Loucy (cell line): ENCODE measurements at regions not wholly inside any gene's neighbourhood (a gene's known extent, or its start where the extent isn't known, plus 50 kb on each side); places are given as distances from the start of the nearest gene placed in this dataset.

Source experiments
- EZH2phosphoT487 ChIP-seq: fragments of 200-600 bp; IDR thresholded peaks from 2 replicates; pipeline ENCODE4 v1.6.1; 2018; ENCODE audit warnings: antibody characterized with exemption, mild to moderate bottlenecking, moderate library complexity, borderline replicate concordance
- TF ChIP-seq, protein P1 (sequence below): fragments of 200-600 bp; sonication (generic); conservative IDR thresholded peaks from 2 replicates; pipeline ENCODE4 v1.5.1; 2014; ENCODE audit warnings: mild to moderate bottlenecking, antibody characterized with exemption, low read length

GRCh38 chr11:116132273-116132978, 628.2 kb upstream of the CADM1 start:
- TF ChIP-seq, protein P1, sequence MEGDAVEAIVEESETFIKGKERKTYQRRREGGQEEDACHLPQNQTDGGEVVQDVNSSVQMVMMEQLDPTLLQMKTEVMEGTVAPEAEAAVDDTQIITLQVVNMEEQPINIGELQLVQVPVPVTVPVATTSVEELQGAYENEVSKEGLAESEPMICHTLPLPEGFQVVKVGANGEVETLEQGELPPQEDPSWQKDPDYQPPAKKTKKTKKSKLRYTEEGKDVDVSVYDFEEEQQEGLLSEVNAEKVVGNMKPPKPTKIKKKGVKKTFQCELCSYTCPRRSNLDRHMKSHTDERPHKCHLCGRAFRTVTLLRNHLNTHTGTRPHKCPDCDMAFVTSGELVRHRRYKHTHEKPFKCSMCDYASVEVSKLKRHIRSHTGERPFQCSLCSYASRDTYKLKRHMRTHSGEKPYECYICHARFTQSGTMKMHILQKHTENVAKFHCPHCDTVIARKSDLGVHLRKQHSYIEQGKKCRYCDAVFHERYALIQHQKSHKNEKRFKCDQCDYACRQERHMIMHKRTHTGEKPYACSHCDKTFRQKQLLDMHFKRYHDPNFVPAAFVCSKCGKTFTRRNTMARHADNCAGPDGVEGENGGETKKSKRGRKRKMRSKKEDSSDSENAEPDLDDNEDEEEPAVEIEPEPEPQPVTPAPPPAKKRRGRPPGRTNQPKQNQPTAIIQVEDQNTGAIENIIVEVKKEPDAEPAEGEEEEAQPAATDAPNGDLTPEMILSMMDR, result no peak
- TF ChIP-seq EZH2phosphoT487, result no peak
